ENCODE measurements at regions not wholly inside any gene's neighbourhood (a gene's known extent, or its start where the extent isn't known, plus 50 kb on each side); places are given as distances from the start of the nearest gene placed in this dataset.

GRCh38 chr11:43602670-43603069, 77.9 kb upstream of the HSD17B12 start:
- Mint-ChIP-seq H3K27ac (ENCODE audit: unreplicated experiment) (no peak overlapping the region), H3K4me3 (no peak overlapping the region), H3K9me3 (no peaks in the 10 kb centered on the region), H3K36me3 (ENCODE audit: low read depth) (no peaks in the 10 kb centered on the region), H3K27me3 (ENCODE audit: low read depth) (peaks cover 17% of the 10 kb centered on the region), H3K4me1 (peaks cover 9% of the 10 kb centered on the region)
- no peak for TF ChIP-seq CTCF (conservative IDR thresholded peaks at IDR 0.05)
- no peak for DNase-seq (ENCODE audit: low read depth, low spot score)

- no peak for TF ChIP-seq CTCF (conservative IDR thresholded peaks at IDR 0.05)
- peaks cover 12% of the 10 kb centered on the region for H3K36me3 Mint-ChIP-seq (ENCODE audit: low read depth)
- H3K4me1 Mint-ChIP-seq: no peaks in the 10 kb centered on the region
- H3K9me3 Mint-ChIP-seq: peaks cover 19% of the 10 kb centered on the region
- no peak overlapping the region for H3K27ac Mint-ChIP-seq (ENCODE audit: unreplicated experiment)
- H3K4me3 Mint-ChIP-seq: no peak overlapping the region
- DNase-seq (ENCODE audit: low read depth, low spot score): no peak
- H3K27me3 Mint-ChIP-seq (ENCODE audit: low read depth): peaks cover 30% of the 10 kb centered on the region
Measured at GRCh38 chr11:43614214-43614613, 66.3 kb upstream of the HSD17B12 start.

- peaks cover 2% of the 10 kb centered on the region for H3K36me3 Mint-ChIP-seq (ENCODE audit: low read depth)
- H3K9me3 Mint-ChIP-seq: peaks cover 5% of the 10 kb centered on the region
- H3K4me3 Mint-ChIP-seq: no peak overlapping the region
- no peak overlapping the region for H3K27ac Mint-ChIP-seq (ENCODE audit: unreplicated experiment)
- no peak for TF ChIP-seq CTCF (conservative IDR thresholded peaks at IDR 0.05)
- no peaks in the 10 kb centered on the region for H3K4me1 Mint-ChIP-seq
- H3K27me3 Mint-ChIP-seq (ENCODE audit: low read depth): peaks cover 22% of the 10 kb centered on the region
- DNase-seq (ENCODE audit: low read depth, low spot score): no peak
Measured at GRCh38 chr11:43619863-43620505, 60.6 kb upstream of the HSD17B12 start.

- H3K36me3 Mint-ChIP-seq (ENCODE audit: low read depth): no peaks in the 10 kb centered on the region
- no peak overlapping the region for H3K27ac Mint-ChIP-seq (ENCODE audit: unreplicated experiment)
- TF ChIP-seq CTCF (conservative IDR thresholded peaks at IDR 0.05): no peak
- DNase-seq (ENCODE audit: low read depth, low spot score): no peak
- H3K4me1 Mint-ChIP-seq: no peaks in the 10 kb centered on the region
- peaks cover 59% of the 10 kb centered on the region for H3K27me3 Mint-ChIP-seq (ENCODE audit: low read depth)
- no peaks in the 10 kb centered on the region for H3K9me3 Mint-ChIP-seq
- no peak overlapping the region for H3K4me3 Mint-ChIP-seq
Measured at GRCh38 chr11:43626798-43627197, 53.7 kb upstream of the HSD17B12 start.

Small RNA genes in the stretch of these regions (microRNA-seq; reads per million reads assigned to microRNA genes)
- gene MIR129-2: 367 reads per million, percentile 73 among the genes with 10 or more reads in this experiment
- gene MIR670: 596 reads per million, percentile 76 among the genes with 10 or more reads in this experiment
